ENCODE measurements at regions not wholly inside any gene's neighbourhood (a gene's known extent, or its start where the extent isn't known, plus 50 kb on each side); places are given as distances from the start of the nearest gene placed in this dataset.

GRCh38 chr1:59079434-59080140 is 217.3 kb upstream of the FGGY start:
- no peaks in the 10 kb centered on the region for H3K9me3 Mint-ChIP-seq
- H3K4me3 Mint-ChIP-seq: no peak overlapping the region
- DNase-seq: no peak
- no peaks in the 10 kb centered on the region for H3K36me3 Mint-ChIP-seq (ENCODE audit: low read depth)
- ChIA-PET CTCF (no interaction called here), POLR2A (no interaction called here)
- peaks cover 8% of the 10 kb centered on the region for H3K4me1 Mint-ChIP-seq
- H3K27ac Mint-ChIP-seq: no peak overlapping the region
- H3K27me3 Mint-ChIP-seq: no peaks in the 10 kb centered on the region

- H3K36me3 Mint-ChIP-seq (ENCODE audit: low read depth): no peaks in the 10 kb centered on the region
- H3K4me1 Mint-ChIP-seq: peaks cover 9% of the 10 kb centered on the region
- POLR2A ChIA-PET: no interaction called here
- CTCF ChIA-PET: no interaction called here
- no peak overlapping the region for H3K27ac Mint-ChIP-seq
- no peaks in the 10 kb centered on the region for H3K27me3 Mint-ChIP-seq
- H3K9me3 Mint-ChIP-seq: no peaks in the 10 kb centered on the region
- H3K4me3 Mint-ChIP-seq: no peak overlapping the region
- DNase-seq: no peak
Observed at GRCh38 chr1:59081181-59081580, 215.7 kb upstream of the FGGY start.

- H3K9me3 Mint-ChIP-seq: no peaks in the 10 kb centered on the region
- no peaks in the 10 kb centered on the region for H3K27me3 Mint-ChIP-seq
- H3K36me3 Mint-ChIP-seq (ENCODE audit: low read depth): no peaks in the 10 kb centered on the region
- ChIA-PET CTCF (no interaction called here), POLR2A (no interaction called here)
- H3K4me3 Mint-ChIP-seq: no peak overlapping the region
- H3K27ac Mint-ChIP-seq: no peak overlapping the region
- H3K4me1 Mint-ChIP-seq: peaks cover 9% of the 10 kb centered on the region
- no peak for DNase-seq
Observed at GRCh38 chr1:59081795-59082194, 215.1 kb upstream of the FGGY start.

GRCh38 chr1:59083946-59084865 is 212.7 kb upstream of the FGGY start:
- ChIA-PET POLR2A (interaction anchor here (1.1 to 1.2 kb wide), 2 partner anchors 16 to 301 kb away, joined by 3 read pairs; partner anchors contain the start of gene JUN), CTCF (no interaction called here)
- Mint-ChIP-seq H3K27me3 (no peaks in the 10 kb centered on the region), H3K9me3 (peaks cover 3% of the 10 kb centered on the region), H3K4me1 (peaks cover 9% of the 10 kb centered on the region), H3K36me3 (ENCODE audit: low read depth) (no peaks in the 10 kb centered on the region), H3K27ac (no peak overlapping the region), H3K4me3 (no peak overlapping the region)
- no peak for DNase-seq

GRCh38 chr1:59085101-59085500 is 211.8 kb upstream of the FGGY start:
- Mint-ChIP-seq H3K27me3 (peaks cover 3% of the 10 kb centered on the region), H3K4me1 (peaks cover 7% of the 10 kb centered on the region), H3K36me3 (ENCODE audit: low read depth) (no peaks in the 10 kb centered on the region), H3K9me3 (peaks cover 3% of the 10 kb centered on the region), H3K27ac (no peak overlapping the region), H3K4me3 (no peak overlapping the region)
- POLR2A ChIA-PET: interaction anchor here (1.1 to 1.2 kb wide), 2 partner anchors 17 to 302 kb away, joined by 3 read pairs; partner anchors contain the start of gene JUN
- CTCF ChIA-PET: no interaction called here
- DNase-seq: no peak

- Mint-ChIP-seq H3K9me3 (peaks cover 3% of the 10 kb centered on the region), H3K27ac (no peak overlapping the region)
- CTCF ChIA-PET: no interaction called here
Observed at GRCh38 chr1:59089036-59089798, 207.7 kb upstream of the FGGY start.

GRCh38 chr1:59089922-59090457 is 206.9 kb upstream of the FGGY start:
- no peak for DNase-seq
- Mint-ChIP-seq H3K36me3 (ENCODE audit: low read depth) (no peaks in the 10 kb centered on the region), H3K4me3 (no peak overlapping the region), H3K4me1 (no peaks in the 10 kb centered on the region), H3K27ac (no peak overlapping the region), H3K9me3 (peaks cover 3% of the 10 kb centered on the region), H3K27me3 (peaks cover 6% of the 10 kb centered on the region)
- POLR2A ChIA-PET: no interaction called here
- CTCF ChIA-PET: no interaction called here

More at GRCh38 chr1:59089036-59089798, 207.7 kb upstream of the FGGY start:
- H3K4me3 Mint-ChIP-seq: no peak overlapping the region
- peaks cover 6% of the 10 kb centered on the region for H3K27me3 Mint-ChIP-seq
- DNase-seq: no peak
- peaks cover 5% of the 10 kb centered on the region for H3K4me1 Mint-ChIP-seq
- no peaks in the 10 kb centered on the region for H3K36me3 Mint-ChIP-seq (ENCODE audit: low read depth)
- POLR2A ChIA-PET: no interaction called here

GRCh38 chr1:59092126-59092525 is 204.8 kb upstream of the FGGY start:
- DNase-seq: no peak
- POLR2A ChIA-PET: no interaction called here
- Mint-ChIP-seq H3K4me1 (no peaks in the 10 kb centered on the region), H3K27me3 (peaks cover 6% of the 10 kb centered on the region), H3K27ac (no peak overlapping the region), H3K9me3 (peaks cover 1% of the 10 kb centered on the region), H3K4me3 (no peak overlapping the region), H3K36me3 (ENCODE audit: low read depth) (no peaks in the 10 kb centered on the region)
- CTCF ChIA-PET: no interaction called here

GRCh38 chr1:59094001-59094400 is 202.9 kb upstream of the FGGY start:
- Mint-ChIP-seq H3K36me3 (ENCODE audit: low read depth) (no peaks in the 10 kb centered on the region), H3K4me3 (no peak overlapping the region), H3K9me3 (no peaks in the 10 kb centered on the region), H3K27ac (no peak overlapping the region), H3K27me3 (peaks cover 7% of the 10 kb centered on the region), H3K4me1 (no peaks in the 10 kb centered on the region)
- DNase-seq: no peak
- POLR2A ChIA-PET: no interaction called here
- CTCF ChIA-PET: no interaction called here

GRCh38 chr1:59096501-59096900 is 200.4 kb upstream of the FGGY start:
- ChIA-PET POLR2A (no interaction called here), CTCF (no interaction called here)
- no peaks in the 10 kb centered on the region for H3K36me3 Mint-ChIP-seq (ENCODE audit: low read depth)
- DNase-seq: no peak
- no peak overlapping the region for H3K4me3 Mint-ChIP-seq
- peaks cover 4% of the 10 kb centered on the region for H3K27me3 Mint-ChIP-seq
- no peak overlapping the region for H3K27ac Mint-ChIP-seq
- no peaks in the 10 kb centered on the region for H3K9me3 Mint-ChIP-seq
- H3K4me1 Mint-ChIP-seq: no peaks in the 10 kb centered on the region

GRCh38 chr1:59098655-59099054 is 198.2 kb upstream of the FGGY start:
- CTCF ChIA-PET: no interaction called here
- H3K4me1 Mint-ChIP-seq: no peaks in the 10 kb centered on the region

GRCh38 chr1:59100708-59101374 is 196.1 kb upstream of the FGGY start:
- CTCF ChIA-PET: no interaction called here
- no peak for DNase-seq
- Mint-ChIP-seq H3K36me3 (ENCODE audit: low read depth) (no peaks in the 10 kb centered on the region), H3K27ac (no peak overlapping the region), H3K9me3 (no peaks in the 10 kb centered on the region), H3K4me3 (no peak overlapping the region), H3K4me1 (no peaks in the 10 kb centered on the region), H3K27me3 (peaks cover 4% of the 10 kb centered on the region)
- POLR2A ChIA-PET: no interaction called here

More at GRCh38 chr1:59098655-59099054, 198.2 kb upstream of the FGGY start:
- Mint-ChIP-seq H3K27ac (no peak overlapping the region), H3K4me3 (no peak overlapping the region), H3K27me3 (peaks cover 4% of the 10 kb centered on the region), H3K36me3 (ENCODE audit: low read depth) (no peaks in the 10 kb centered on the region), H3K9me3 (no peaks in the 10 kb centered on the region)
- no peak for DNase-seq
- POLR2A ChIA-PET: no interaction called here

GRCh38 chr1:59101518-59101917 is 195.4 kb upstream of the FGGY start:
- H3K27me3 Mint-ChIP-seq: peaks cover 4% of the 10 kb centered on the region
- no peak overlapping the region for H3K4me3 Mint-ChIP-seq
- DNase-seq: no peak
- no peak overlapping the region for H3K27ac Mint-ChIP-seq
- no peaks in the 10 kb centered on the region for H3K9me3 Mint-ChIP-seq
- no peaks in the 10 kb centered on the region for H3K4me1 Mint-ChIP-seq
- ChIA-PET CTCF (no interaction called here), POLR2A (no interaction called here)
- H3K36me3 Mint-ChIP-seq (ENCODE audit: low read depth): no peaks in the 10 kb centered on the region

Data from activated CD4-positive, alpha-beta memory T cell treated with anti-CD3 and anti-CD28 coated beads, Interleukin-2, amount 10 ng/mL, durations not matched to agents 7 days and 5 days (primary cell).